Cardiac muscle cell (in vitro differentiated cells and primary cell): ENCODE measurements at regions not wholly inside any gene's neighbourhood (a gene's known extent, or its start where the extent isn't known, plus 50 kb on each side); places are given as distances from the start of the nearest gene placed in this dataset.

ENCODE experiments used
- DNase-seq, 2 donors: peaks; one replicate each; pipeline versions ENCODE4 v3.0.0 to v3.0.0-alpha.2; 2010 to 2017; ENCODE audit warnings: low read depth in 1 of 2, low spot score in 1 of 2
- H3K27ac ChIP-seq: fragments of 200-600 bp; sonication (generic); 2 replicates; pipeline ENCODE4 v1.5.1; 2016
- H3K27me3 ChIP-seq: fragments of 200-600 bp; sonication (generic); 2 replicates; pipeline ENCODE4 v1.6.0; 2016; ENCODE audit warnings: control low read depth
- H3K36me3 ChIP-seq: fragments of 200-600 bp; sonication (generic); 2 replicates; pipeline ENCODE4 v1.5.1; 2016; ENCODE audit warnings: control low read depth
- H3K4me1 ChIP-seq: fragments of 200-600 bp; sonication (generic); 2 replicates; pipeline ENCODE4 v1.8.1; 2017; ENCODE audit warnings: low read depth, mild to moderate bottlenecking, mixed run types
- H3K4me3 ChIP-seq: fragments of 200-600 bp; sonication (generic); 2 replicates; pipeline ENCODE4 v1.5.1; 2016; ENCODE audit warnings: mild to moderate bottlenecking
- H3K9me3 ChIP-seq: fragments of 200-600 bp; sonication (generic); 2 replicates; pipeline ENCODE4 v1.5.1; 2017; ENCODE audit warnings: low read depth, mild to moderate bottlenecking, control low read depth
- TF ChIP-seq, protein P1 (sequence below): IDR thresholded peaks from 2 replicates; pipeline ENCODE4 v1.5.1; 2012; ENCODE audit warnings: low read depth, mild to moderate bottlenecking, low read length

DNA sequence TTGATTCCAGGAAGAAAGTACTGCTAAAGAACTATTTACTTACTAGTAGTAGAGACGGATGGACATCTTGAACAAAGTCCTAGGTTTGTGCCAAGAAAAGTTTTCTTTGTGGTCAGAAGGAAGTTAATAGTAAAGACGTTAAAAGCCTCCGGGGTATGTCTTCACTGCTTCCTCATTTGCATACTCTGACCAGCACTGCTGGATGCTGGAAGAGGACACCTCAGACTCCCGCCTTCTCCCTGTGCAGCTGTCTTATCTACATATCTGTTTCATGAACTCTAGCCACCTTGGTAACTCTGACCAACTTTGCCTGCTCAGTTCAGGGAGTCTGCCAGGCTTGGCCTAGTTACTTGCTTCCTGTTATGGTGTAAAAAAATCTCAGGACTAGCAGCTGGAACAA lies 1109.1 kb upstream of the MIR17HG start:
- no peak overlapping the region for H3K27ac ChIP-seq
- H3K9me3 ChIP-seq, result no peaks in the 10 kb centered on the region
- TF ChIP-seq, protein P1, sequence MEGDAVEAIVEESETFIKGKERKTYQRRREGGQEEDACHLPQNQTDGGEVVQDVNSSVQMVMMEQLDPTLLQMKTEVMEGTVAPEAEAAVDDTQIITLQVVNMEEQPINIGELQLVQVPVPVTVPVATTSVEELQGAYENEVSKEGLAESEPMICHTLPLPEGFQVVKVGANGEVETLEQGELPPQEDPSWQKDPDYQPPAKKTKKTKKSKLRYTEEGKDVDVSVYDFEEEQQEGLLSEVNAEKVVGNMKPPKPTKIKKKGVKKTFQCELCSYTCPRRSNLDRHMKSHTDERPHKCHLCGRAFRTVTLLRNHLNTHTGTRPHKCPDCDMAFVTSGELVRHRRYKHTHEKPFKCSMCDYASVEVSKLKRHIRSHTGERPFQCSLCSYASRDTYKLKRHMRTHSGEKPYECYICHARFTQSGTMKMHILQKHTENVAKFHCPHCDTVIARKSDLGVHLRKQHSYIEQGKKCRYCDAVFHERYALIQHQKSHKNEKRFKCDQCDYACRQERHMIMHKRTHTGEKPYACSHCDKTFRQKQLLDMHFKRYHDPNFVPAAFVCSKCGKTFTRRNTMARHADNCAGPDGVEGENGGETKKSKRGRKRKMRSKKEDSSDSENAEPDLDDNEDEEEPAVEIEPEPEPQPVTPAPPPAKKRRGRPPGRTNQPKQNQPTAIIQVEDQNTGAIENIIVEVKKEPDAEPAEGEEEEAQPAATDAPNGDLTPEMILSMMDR, result no peak
- DNase-seq, result peak in 1 of 2 donors; percentile 75
- no peaks in the 10 kb centered on the region for H3K27me3 ChIP-seq
- H3K4me3 ChIP-seq, result no peak overlapping the region
- H3K4me1 ChIP-seq, result no peaks in the 10 kb centered on the region
- no peaks in the 10 kb centered on the region for H3K36me3 ChIP-seq

DNA sequence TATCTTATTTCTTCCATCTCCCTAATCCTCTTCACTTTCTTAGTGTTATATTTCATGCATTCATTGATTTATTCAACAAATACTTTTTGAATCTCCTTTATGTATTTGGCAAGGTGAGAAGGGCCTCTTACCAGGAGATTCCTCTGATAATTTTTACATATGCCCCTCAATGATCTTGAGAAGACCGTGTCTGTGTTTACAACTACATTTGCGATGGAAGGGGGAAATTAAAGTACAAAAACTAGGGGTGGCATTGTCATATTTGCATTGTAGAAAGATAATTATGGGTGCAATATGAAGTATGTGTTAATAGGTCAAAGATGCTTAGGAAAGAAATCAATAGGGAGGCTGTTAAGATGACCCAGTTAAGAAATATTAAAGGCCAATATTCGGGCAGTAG lies 1108.4 kb upstream of the MIR17HG start:
- H3K27me3 ChIP-seq, result no peaks in the 10 kb centered on the region
- H3K4me3 ChIP-seq, result no peak overlapping the region
- TF ChIP-seq, protein P1, result no peak
- no peak for DNase-seq
- H3K4me1 ChIP-seq, result no peaks in the 10 kb centered on the region
- H3K27ac ChIP-seq, result no peak overlapping the region
- no peaks in the 10 kb centered on the region for H3K36me3 ChIP-seq
- H3K9me3 ChIP-seq, result no peaks in the 10 kb centered on the region

DNA sequence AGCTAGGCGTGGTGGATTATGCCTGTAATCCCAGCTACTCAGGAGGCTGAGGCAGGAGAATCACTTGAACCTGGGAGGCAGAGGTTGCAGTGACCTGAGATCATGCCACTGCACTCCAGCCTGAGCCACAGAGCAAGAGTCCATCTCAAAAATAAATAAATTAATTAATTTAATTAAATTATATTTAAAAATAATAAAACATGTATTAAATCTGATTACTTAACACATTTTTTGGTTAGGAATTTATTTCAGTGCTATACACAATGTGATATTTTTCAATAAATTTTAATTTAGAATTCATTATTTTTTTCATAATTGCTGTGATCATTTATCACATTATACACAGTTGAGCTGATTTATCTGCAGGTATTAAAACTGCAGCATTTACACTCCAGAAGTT lies 1101.5 kb upstream of the MIR17HG start:
- TF ChIP-seq, protein P1, result no peak
- Histone ChIP-seq H3K27me3 (no peaks in the 10 kb centered on the region), H3K9me3 (no peaks in the 10 kb centered on the region), H3K4me3 (no peak overlapping the region), H3K27ac (no peak overlapping the region), H3K4me1 (no peaks in the 10 kb centered on the region), H3K36me3 (no peaks in the 10 kb centered on the region)
- DNase-seq, result no peak

- H3K4me1 ChIP-seq, result no peaks in the 10 kb centered on the region
- no peak overlapping the region for H3K4me3 ChIP-seq
- H3K36me3 ChIP-seq, result no peaks in the 10 kb centered on the region
- H3K27ac ChIP-seq, result no peak overlapping the region
- H3K27me3 ChIP-seq, result no peaks in the 10 kb centered on the region
- TF ChIP-seq, protein P1, result no peak
- DNase-seq, result no peak
- H3K9me3 ChIP-seq, result no peaks in the 10 kb centered on the region
Measured at GRCh38 chr13:90246687-90247345, 1100.7 kb upstream of the MIR17HG start.

GRCh38 chr13:90253806-90254205 lies 1093.7 kb upstream of the MIR17HG start:
- H3K27me3 ChIP-seq, result no peaks in the 10 kb centered on the region
- H3K27ac ChIP-seq, result no peak overlapping the region
- DNase-seq, result no peak
- H3K36me3 ChIP-seq, result no peaks in the 10 kb centered on the region
- TF ChIP-seq, protein P1, result no peak
- no peaks in the 10 kb centered on the region for H3K4me1 ChIP-seq
- H3K9me3 ChIP-seq, result no peaks in the 10 kb centered on the region
- H3K4me3 ChIP-seq, result no peak overlapping the region
